UCSD-AML1 (cell line): ENCODE measurements at regions not wholly inside any gene's neighbourhood (a gene's known extent, or its start where the extent isn't known, plus 50 kb on each side); places are given as distances from the start of the nearest gene placed in this dataset.
"Not testable (repeated sequence)": the region's sequence is repeated elsewhere in the genome, so short reads cannot be mapped to it uniquely, and the experiment has no call there.

Source experiments
- DNase-seq: peaks from one replicate; lab custom pipeline; 2025; ENCODE audit not compliant: unreplicated experiment; lab: John Stamatoyannopoulos, UW

GRCh38 chrX:124181515-124181914 lies 150.9 kb upstream of the TEX13D start:
- not testable (repeated sequence) for DNase-seq

- no peak for DNase-seq
Measured at GRCh38 chrX:124190440-124190839, 142.0 kb upstream of the TEX13D start.

- DNase-seq: no peak
Measured at GRCh38 chrX:124194199-124194598, 138.3 kb upstream of the TEX13D start.

- DNase-seq: no peak
Measured at GRCh38 chrX:124194901-124195300, 137.6 kb upstream of the TEX13D start.

GRCh38 chrX:124203311-124203710 lies 129.1 kb upstream of the TEX13D start:
- no peak for DNase-seq

- peak; percentile 32 for DNase-seq
Measured at GRCh38 chrX:124208660-124209059, 123.8 kb upstream of the TEX13D start.

- DNase-seq: no peak
Measured at GRCh38 chrX:124209792-124210576, 122.5 kb upstream of the TEX13D start.

- no peak for DNase-seq
Measured at GRCh38 chrX:124211312-124211942, 121.0 kb upstream of the TEX13D start.

- no peak for DNase-seq
Measured at GRCh38 chrX:124212622-124213021, 119.8 kb upstream of the TEX13D start.

GRCh38 chrX:124215786-124216185 lies 116.7 kb upstream of the TEX13D start:
- DNase-seq: no peak

GRCh38 chrX:124216396-124217115 lies 115.9 kb upstream of the TEX13D start:
- no peak for DNase-seq

- peak; percentile 66 for DNase-seq
Measured at GRCh38 chrX:124217304-124218251, 114.9 kb upstream of the TEX13D start.

GRCh38 chrX:124223524-124223923 lies 108.9 kb upstream of the TEX13D start:
- no peak for DNase-seq

GRCh38 chrX:124224528-124224927 lies 107.9 kb upstream of the TEX13D start:
- DNase-seq: no peak

- peak; percentile 9 for DNase-seq
Measured at GRCh38 chrX:124226129-124226528, 106.3 kb upstream of the TEX13D start.

GRCh38 chrX:124228849-124229248 lies 103.6 kb upstream of the TEX13D start:
- no peak for DNase-seq

- DNase-seq: no peak
Measured at GRCh38 chrX:124229374-124229773, 103.1 kb upstream of the TEX13D start.

- DNase-seq: no peak
Measured at GRCh38 chrX:124230655-124231450, 101.6 kb upstream of the TEX13D start.

GRCh38 chrX:124231451-124231759 lies 101.1 kb upstream of the TEX13D start:
- no peak for DNase-seq

- DNase-seq: no peak
Measured at GRCh38 chrX:124232523-124233201, 99.8 kb upstream of the TEX13D start.
